ENCODE measurements at regions not wholly inside any gene's neighbourhood (a gene's known extent, or its start where the extent isn't known, plus 50 kb on each side); places are given as distances from the start of the nearest gene placed in this dataset.
"Not testable (repeated sequence)": the region's sequence is repeated elsewhere in the genome, so short reads cannot be mapped to it uniquely, and the experiment has no call there.

DNA sequence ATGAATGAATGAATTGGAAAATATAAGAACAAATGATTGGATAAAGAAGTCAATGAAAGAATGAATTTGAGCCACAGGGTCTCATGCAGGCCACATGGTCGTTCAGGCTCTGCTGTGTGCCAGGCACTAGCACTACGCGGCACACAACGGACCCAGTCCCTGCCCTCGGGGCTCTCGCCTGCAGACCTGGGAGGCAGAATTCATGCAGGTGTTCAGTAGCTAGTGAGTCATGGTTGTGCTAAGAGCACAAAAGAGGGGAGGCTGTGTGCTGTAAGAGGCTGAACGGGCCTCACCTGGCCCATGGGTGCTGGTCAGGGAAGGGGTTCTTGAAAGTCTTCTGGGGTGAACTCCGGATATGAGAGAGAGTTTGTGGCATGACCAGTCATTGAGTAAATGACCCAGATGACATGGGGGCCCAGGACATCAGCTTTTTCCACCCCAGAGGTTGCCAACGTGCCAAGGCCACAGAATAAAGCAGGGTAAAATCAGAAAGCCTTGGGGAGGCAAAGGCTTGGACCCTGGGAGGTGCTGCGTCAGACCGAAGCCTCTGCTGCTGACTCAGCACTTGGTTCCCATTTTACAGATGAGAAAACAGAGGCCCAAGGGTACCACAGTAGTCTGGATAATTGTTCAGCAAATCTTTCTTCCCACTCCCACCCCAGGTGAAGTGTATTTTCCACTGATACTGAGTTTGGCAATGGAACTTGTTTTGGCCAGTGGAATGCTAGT is 264.3 kb upstream of the MVB12B start:
- H3K4me1 ChIP-seq = peaks cover 20% of the 10 kb centered on the region

DNA sequence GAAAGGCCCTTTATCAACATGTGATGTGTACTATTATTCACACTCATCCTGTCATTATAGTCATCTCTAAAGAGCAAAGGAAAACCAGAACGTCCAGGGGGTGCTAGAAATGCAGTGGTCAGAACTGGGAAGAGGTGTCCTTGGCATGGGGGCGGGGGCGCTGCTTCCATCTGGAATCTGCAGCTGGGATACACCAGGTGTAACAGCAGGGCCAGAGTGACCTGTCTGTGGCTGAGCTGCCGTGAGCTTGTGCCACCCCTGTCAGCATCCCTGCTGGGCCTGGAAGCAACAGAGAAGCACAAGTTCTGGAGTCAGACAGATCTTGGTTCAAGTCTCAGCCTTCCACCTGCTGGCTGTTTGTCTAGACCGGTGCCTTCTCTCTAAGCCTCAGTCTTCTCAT is 263.3 kb upstream of the MVB12B start:
- in situ Hi-C loops (cut with MboI; ENCODE audit: low sequenced_read_pairs) = no loop called here
- DNase-seq (ENCODE audit: low spot score in 2 of 2) = no peak
- Histone ChIP-seq H3K36me3 (replicated peaks) (no peaks in the 10 kb centered on the region), H3K9me3 (no peaks in the 10 kb centered on the region; the same call in 1 of the 2 replicates), H3K4me3 (no peak overlapping the region), H3K4me1 (peaks cover 12% of the 10 kb centered on the region), H3K27me3 (ENCODE audit: low read depth) (no peaks in the 10 kb centered on the region)

More for the DNA sequence above, 264.3 kb upstream of the MVB12B start:
- H3K4me3 ChIP-seq = no peak overlapping the region
- H3K9me3 ChIP-seq = no peaks in the 10 kb centered on the region; the same call in 1 of the 2 replicates
- in situ Hi-C loops (cut with MboI; ENCODE audit: low sequenced_read_pairs) = no loop called here
- no peak for DNase-seq (ENCODE audit: low spot score in 2 of 2)
- no peaks in the 10 kb centered on the region for H3K36me3 ChIP-seq (replicated peaks)
- no peaks in the 10 kb centered on the region for H3K27me3 ChIP-seq (ENCODE audit: low read depth)

DNA sequence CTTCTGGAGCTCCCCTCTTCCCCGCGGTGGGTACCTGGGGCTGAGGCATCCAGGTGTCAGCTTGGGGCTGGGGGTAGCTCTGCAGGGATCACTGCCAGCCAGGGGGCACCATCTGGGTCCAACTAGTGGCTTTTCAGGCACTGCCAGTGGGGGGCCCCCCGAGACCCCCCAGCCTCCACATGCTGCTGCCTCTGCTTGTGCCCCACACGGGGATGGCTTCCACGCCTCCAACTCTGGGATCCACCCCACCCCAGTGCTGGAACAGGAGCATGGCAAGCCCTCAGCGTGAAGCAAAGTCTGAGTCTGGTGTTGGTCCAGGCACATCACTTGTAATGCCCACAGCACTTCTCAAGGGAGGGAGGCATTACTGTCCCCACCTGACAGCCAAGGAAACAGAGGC is 260.5 kb upstream of the MVB12B start:
- Histone ChIP-seq H3K4me3 (no peak overlapping the region), H3K9me3 (no peaks in the 10 kb centered on the region; the same call in 1 of the 2 replicates), H3K27me3 (ENCODE audit: low read depth) (no peaks in the 10 kb centered on the region), H3K4me1 (no peaks in the 10 kb centered on the region), H3K36me3 (replicated peaks) (no peaks in the 10 kb centered on the region)
- no peak for DNase-seq (ENCODE audit: low spot score in 2 of 2)
- in situ Hi-C loops (cut with MboI; ENCODE audit: low sequenced_read_pairs) = no loop called here

DNA sequence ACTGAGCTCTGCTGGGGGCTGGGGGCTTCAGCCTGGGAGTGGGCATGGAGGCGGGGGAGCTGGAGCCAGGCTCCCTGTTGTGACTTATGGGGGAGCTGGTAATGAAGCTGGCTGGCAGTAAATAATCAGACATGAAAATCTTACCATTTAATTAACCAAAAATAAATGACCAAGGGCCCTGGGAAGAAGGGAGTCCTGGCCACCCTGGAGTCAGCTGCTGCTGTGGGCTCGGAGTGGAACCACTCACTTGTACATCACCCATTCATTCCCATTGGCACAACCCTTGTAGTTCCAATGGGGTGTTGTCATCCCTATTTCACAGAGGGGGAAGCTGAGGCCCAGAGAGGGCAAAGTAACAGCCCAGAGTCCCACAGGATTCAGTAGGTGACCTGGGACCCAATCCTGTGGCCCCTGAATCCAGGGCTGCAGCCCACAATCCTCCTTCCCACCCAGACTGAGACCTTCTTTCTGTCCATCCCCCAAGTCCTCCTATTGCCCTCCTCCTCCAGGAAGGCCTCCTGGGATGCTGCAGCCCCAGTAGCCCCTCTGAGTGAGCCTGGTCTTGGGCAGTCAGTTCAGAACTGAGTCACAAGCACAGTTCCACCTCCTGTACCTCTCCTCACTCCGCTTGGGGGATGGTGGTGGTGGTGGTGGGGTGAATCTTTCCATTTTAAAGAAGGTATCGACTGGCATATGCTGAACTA is 259.4 kb upstream of the MVB12B start:
- H3K27me3 ChIP-seq (ENCODE audit: low read depth) = no peaks in the 10 kb centered on the region
- in situ Hi-C loops (cut with MboI; ENCODE audit: low sequenced_read_pairs) = no loop called here
- DNase-seq (ENCODE audit: low spot score in 2 of 2) = no peak
- H3K9me3 ChIP-seq = no peaks in the 10 kb centered on the region; the same call in 1 of the 2 replicates
- no peak overlapping the region for H3K4me3 ChIP-seq
- H3K36me3 ChIP-seq (replicated peaks) = no peaks in the 10 kb centered on the region
- no peaks in the 10 kb centered on the region for H3K4me1 ChIP-seq

DNA sequence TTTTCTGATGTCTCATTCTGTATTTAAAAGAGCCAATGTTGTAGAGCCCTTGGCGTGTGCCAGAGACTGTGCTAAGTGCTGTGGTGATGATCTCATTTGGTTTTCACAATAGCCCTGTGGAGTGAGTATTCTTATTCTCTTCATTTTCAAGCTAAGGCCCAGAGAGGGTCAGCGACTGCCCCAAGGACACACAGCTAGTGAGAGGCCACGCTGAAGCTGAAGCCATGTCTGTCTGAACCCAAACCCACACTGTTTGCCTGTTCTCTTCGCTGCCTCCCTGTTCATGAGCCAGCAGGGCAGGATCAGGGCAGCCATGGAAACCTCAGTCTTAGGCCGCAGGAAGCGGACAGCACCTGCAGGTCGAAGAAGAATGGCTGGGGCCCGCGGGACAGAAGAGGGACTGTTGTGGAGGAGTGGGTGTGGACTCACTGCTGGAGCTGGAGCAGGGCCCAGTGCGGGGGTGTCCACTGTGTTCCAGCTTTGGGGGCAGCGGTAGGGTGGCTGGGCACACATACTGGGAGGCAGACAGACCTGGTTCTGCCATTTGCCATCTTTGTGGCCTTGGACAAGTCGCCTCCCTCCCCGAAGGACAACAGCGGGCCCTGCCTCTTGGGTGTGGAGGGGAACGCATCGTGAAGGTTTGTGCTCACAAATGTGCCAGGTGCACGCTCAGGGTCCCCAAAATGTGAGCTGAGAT is 257.9 kb upstream of the MVB12B start:
- in situ Hi-C loops (cut with MboI; ENCODE audit: low sequenced_read_pairs) = no loop called here
- no peaks in the 10 kb centered on the region for H3K36me3 ChIP-seq (replicated peaks)
- H3K4me3 ChIP-seq = no peak overlapping the region
- no peaks in the 10 kb centered on the region for H3K4me1 ChIP-seq
- DNase-seq (ENCODE audit: low spot score in 2 of 2) = no peak
- H3K9me3 ChIP-seq = no peaks in the 10 kb centered on the region
- no peaks in the 10 kb centered on the region for H3K27me3 ChIP-seq (ENCODE audit: low read depth)

DNA sequence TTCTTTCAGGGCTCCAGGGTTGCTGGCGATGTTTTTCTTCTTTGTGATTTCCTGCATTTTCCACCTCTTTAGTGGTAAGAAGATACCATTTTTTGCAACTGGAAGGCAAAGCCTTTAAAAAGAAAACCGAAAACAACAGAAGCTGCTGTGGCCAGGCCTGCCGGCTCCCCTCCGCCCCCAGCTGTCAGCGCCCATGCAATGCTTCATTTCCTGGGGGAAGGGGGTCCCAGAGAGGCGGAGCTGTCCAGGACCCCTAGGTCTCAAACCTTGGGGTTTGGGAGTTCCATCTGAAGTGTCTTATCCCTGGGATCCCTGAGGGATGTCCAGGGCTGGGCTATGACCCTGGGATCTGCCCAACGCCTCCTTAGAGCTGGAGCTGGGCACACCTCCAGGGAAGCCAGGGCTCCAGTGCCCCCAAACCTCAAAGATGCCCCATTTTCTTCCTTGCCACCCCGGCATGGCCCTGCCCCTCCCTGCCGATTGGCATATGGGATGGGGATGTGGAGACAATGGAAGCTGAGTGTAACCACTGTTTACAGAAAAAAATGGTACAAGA is 257.2 kb upstream of the MVB12B start:
- no peak for DNase-seq (ENCODE audit: low spot score in 2 of 2)
- Histone ChIP-seq H3K36me3 (replicated peaks) (no peaks in the 10 kb centered on the region), H3K27me3 (ENCODE audit: low read depth) (no peaks in the 10 kb centered on the region), H3K4me3 (no peak overlapping the region), H3K9me3 (no peaks in the 10 kb centered on the region), H3K4me1 (no peaks in the 10 kb centered on the region)
- in situ Hi-C loops (cut with MboI; ENCODE audit: low sequenced_read_pairs) = no loop called here

DNA sequence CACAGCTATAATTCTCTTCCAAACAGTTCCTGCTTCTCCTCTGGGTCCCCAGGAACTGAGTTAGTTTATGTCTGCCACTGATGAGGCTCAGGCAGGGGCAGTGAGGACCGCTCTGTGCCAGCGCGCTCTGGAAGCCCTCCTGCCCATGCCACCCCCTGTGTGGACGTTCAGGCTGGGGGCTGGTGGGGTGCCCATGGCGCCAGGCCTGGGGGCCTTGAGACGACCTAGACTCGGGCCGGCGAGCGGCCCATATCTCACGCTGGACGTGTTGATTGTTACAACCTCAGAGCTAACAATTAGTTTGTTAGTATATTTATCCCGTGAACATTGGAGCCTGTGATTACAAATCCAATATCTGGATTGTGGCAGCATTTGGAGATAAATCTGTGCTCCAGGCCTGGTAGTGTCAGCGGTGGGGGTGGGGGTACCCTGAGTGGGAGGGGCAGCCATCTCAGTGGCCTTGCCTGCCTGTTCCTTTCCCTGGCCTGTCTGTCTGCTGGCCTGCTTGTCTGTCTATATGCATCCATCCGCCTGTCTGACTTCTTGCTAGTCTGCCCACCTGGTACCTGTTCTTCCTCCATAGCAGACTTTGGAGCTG is 256.5 kb upstream of the MVB12B start:
- Histone ChIP-seq H3K27me3 (ENCODE audit: low read depth) (no peaks in the 10 kb centered on the region), H3K36me3 (replicated peaks) (no peaks in the 10 kb centered on the region), H3K4me3 (no peak overlapping the region), H3K4me1 (no peaks in the 10 kb centered on the region), H3K9me3 (no peaks in the 10 kb centered on the region)
- no peak for DNase-seq (ENCODE audit: low spot score in 2 of 2)
- in situ Hi-C loops (cut with MboI; ENCODE audit: low sequenced_read_pairs) = no loop called here

DNA sequence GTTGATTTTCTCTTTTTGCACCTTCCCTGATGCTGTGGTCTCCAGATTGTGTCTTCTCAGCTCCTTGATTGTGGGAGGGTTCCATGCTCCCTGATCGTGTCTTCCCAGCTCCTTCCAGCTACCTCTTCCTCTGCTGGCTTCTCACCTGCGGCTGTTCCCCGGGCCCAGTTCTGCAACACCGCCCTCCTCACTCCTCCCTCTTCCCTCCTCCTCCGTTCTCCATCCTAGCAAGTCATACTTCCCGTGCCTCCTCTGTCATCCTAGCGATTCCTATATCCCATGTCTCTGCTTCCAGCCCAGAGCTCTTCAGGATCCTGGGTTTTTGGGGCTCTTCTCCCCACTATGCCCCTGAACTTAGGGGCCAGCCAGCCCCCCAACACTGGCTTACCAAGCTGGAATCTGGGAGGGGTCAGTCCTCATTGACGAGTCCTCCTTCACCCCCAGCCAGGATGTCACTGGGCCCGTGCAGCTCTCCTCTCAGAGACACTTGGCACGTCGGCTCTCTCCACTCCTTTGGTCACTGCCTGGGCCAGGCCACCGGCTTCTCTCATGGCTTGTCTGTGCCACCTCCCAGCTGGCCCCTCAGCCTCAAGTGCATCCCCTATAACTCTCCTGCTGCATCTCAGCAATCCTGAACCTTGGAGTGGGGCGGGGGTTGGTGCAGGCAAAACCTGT is 255.4 kb upstream of the MVB12B start:
- Histone ChIP-seq H3K27me3 (ENCODE audit: low read depth) (no peaks in the 10 kb centered on the region), H3K36me3 (replicated peaks) (no peaks in the 10 kb centered on the region), H3K4me1 (no peaks in the 10 kb centered on the region), H3K4me3 (no peak overlapping the region), H3K9me3 (no peaks in the 10 kb centered on the region)
- in situ Hi-C loops (cut with MboI; ENCODE audit: low sequenced_read_pairs) = no loop called here
- no peak for DNase-seq (ENCODE audit: low spot score in 2 of 2)

DNA sequence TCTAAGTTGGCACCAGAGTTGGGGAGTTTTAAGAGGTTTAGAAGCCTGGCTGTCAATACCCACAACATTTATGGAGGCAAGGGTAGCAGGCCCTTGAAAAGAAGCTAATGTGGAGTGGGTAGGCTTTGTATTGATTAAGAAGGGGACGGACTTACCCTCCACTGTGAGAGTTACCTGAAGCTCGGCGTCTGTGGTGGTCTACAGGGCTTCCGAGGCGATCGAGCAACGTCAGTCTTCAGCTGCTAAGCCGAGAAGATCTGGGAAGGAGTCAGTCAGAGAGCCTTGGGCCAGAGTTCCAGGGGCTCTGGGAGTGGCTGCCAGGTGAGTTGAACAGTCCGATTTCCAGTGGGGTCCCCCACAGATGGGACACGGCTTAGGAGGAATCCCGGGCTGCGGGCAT is 249.0 kb upstream of the MVB12B start:
- DNase-seq (ENCODE audit: low spot score in 2 of 2); H3K9me3 ChIP-seq; H3K4me3 ChIP-seq; H3K4me1 ChIP-seq; H3K36me3 ChIP-seq (replicated peaks); in situ Hi-C loops (cut with MboI; ENCODE audit: low sequenced_read_pairs): not testable (repeated sequence)
- peaks cover 11% of the 10 kb centered on the region for H3K27me3 ChIP-seq (ENCODE audit: low read depth)

DNA sequence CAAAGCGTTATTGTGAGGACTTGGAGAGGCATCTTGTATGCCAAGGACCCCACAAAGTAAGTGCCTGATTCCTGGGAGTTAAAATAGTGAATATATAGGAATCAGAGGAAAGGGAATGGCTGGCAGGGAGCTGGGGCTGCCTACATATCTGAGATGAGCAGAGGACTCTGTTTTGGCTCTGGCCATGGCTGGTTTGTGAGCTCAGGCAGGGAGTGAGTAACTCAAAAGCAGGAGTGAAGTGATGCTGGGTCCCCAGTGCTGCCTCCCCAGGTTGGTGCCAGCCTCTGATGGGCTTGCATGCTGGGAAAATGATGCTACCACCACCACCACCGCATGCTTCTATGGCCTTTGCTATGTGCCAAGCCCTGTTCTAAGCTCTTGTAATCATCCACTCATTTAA is 246.0 kb upstream of the MVB12B start:
- H3K27me3 ChIP-seq (ENCODE audit: low read depth) = peaks cover 27% of the 10 kb centered on the region
- H3K36me3 ChIP-seq (replicated peaks) = no peaks in the 10 kb centered on the region
- DNase-seq (ENCODE audit: low spot score in 2 of 2) = no peak
- H3K9me3 ChIP-seq = no peaks in the 10 kb centered on the region
- H3K4me1 ChIP-seq = no peaks in the 10 kb centered on the region
- in situ Hi-C loops (cut with MboI; ENCODE audit: low sequenced_read_pairs) = no loop called here
- no peak overlapping the region for H3K4me3 ChIP-seq

DNA sequence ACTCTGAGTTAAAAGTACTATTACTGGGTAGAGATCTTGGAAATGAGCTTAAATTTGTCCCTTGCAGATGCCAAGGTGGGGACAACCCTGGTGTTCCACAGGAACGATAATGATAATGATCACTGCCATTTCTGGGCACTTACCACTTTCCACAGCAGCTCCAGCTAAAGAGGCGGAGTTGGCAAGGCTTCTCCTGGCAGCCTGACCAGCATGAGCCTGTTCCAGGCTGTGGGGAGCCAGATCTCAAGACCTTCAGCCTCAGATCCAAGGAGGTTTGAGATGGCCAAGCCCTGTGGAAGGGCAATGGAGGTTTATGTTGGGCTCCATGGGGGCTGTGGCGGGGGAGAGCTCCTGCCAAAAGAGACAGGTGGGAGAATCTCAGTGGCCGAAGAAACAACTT is 244.9 kb upstream of the MVB12B start:
- H3K4me1 ChIP-seq = no peaks in the 10 kb centered on the region
- H3K36me3 ChIP-seq (replicated peaks) = no peaks in the 10 kb centered on the region
- H3K9me3 ChIP-seq = no peaks in the 10 kb centered on the region
- DNase-seq (ENCODE audit: low spot score in 2 of 2) = no peak
- in situ Hi-C loops (cut with MboI; ENCODE audit: low sequenced_read_pairs) = no loop called here
- peaks cover 27% of the 10 kb centered on the region for H3K27me3 ChIP-seq (ENCODE audit: low read depth)
- no peak overlapping the region for H3K4me3 ChIP-seq

DNA sequence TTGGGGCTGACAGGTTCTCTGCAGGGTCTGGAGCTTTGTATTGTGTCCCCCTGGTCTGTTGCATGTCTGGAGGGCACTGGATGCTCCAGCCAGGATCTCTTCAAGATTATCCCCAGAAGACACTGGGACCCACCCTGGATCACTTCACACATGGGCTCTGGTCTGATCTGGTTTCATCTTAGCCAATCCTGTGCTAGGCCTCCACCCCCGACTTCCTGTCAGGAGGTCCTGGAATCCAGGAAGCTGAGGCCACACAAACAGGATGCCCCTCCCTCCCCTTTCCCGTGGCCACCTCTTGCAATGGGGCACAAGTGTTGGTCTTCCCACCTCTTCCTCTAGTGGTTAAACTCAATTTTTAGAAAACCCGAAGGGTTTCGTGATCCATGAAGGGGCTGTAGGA is 242.6 kb upstream of the MVB12B start:
- in situ Hi-C loops (cut with MboI; ENCODE audit: low sequenced_read_pairs) = no loop called here
- no peaks in the 10 kb centered on the region for H3K4me1 ChIP-seq
- H3K9me3 ChIP-seq = no peaks in the 10 kb centered on the region
- peaks cover 27% of the 10 kb centered on the region for H3K27me3 ChIP-seq (ENCODE audit: low read depth)
- no peaks in the 10 kb centered on the region for H3K36me3 ChIP-seq (replicated peaks)
- H3K4me3 ChIP-seq = no peak overlapping the region
- DNase-seq (ENCODE audit: low spot score in 2 of 2) = no peak

DNA sequence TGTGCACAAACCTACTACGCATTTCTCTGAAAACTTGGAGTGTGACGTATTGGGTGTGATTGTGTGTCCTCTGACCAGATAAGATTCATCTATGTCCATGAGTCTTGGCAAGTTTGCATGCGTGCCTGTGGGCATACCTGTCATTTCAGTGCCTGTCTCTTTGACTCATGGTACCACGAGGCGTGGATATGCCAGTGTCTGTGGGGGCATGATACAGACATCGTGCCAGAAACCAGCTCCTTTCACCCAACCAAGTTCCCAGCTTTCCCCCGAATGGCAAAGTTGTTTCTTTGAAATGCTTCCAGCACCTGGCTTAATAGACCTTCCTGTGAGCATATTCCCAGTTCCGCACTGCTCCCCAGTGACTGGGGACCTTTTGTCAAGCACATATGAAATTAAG is 241.9 kb upstream of the MVB12B start:
- DNase-seq (ENCODE audit: low spot score in 2 of 2) = no peak
- Histone ChIP-seq H3K4me3 (no peak overlapping the region), H3K4me1 (no peaks in the 10 kb centered on the region), H3K27me3 (ENCODE audit: low read depth) (peaks cover 23% of the 10 kb centered on the region), H3K9me3 (no peaks in the 10 kb centered on the region), H3K36me3 (replicated peaks) (no peaks in the 10 kb centered on the region)
- in situ Hi-C loops (cut with MboI; ENCODE audit: low sequenced_read_pairs) = no loop called here

All from HAP-1 (cell line).